ENCODE measurements at regions not wholly inside any gene's neighbourhood (a gene's known extent, or its start where the extent isn't known, plus 50 kb on each side); places are given as distances from the start of the nearest gene placed in this dataset.

DNA sequence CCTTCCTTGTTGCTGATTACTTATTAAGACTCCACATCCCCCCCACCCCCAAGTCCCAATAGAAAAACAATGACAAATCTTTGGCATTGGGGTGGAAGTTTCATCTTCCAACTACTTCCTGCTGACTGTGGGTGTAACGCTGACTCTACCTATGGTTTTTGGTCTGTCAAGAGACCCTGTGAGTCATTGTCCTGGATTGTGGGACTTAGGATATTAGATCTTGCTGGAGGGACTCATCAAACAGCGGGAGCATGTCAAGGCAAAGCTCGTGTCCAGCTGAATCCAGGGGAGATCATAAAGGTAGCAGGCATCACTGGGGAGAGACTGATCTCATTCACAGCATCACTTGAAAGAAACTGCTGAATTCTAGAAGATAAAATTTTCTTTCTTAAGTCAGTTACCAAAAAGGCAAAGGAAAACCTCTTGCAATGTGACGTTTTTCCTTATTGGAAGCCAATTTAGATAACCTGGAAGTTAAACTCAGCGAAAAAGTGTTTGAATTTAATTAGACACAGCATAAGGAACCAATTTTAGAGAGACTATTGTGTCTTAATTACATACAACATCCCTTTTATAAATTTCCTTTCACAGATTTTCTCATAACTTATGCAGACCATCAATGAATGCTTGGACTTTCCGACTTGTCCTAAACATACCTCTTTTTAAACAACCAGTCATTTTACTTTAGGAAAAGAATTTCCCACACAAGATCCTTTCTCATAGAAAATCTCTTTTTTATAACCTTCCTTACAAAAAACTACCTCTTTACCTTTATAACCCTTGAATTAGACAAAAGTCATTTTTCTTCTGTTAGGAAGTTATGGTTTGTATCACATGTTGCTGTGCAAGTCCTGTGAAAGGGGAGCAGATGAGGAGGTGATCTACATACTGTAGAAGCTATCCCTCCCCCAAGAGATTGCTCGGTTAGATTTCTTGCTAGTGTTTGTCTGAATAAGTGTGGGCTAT lies 94.6 kb upstream of the SCAF11 start:
- Histone ChIP-seq H3K27ac (ENCODE audit: low read depth, low read length) (no peak overlapping the region), H3K9me2 (replicated peaks; ENCODE audit: insufficient read depth, low read length) (no peaks in the 10 kb centered on the region), H3K9ac (ENCODE audit: low read length) (no peak overlapping the region), H3K9me3 (ENCODE audit: insufficient read depth, low read length) (peaks cover 27% of the 10 kb centered on the region; the same call in 1 of the 2 replicates), H3K4me2 (ENCODE audit: low read depth, low read length, poor library complexity, severe bottlenecking) (no peak overlapping the region), H3F3A (ENCODE audit: insufficient read depth) (no peaks in the 10 kb centered on the region), H3K36me3 (ENCODE audit: low read length) (no peaks in the 10 kb centered on the region), H2AFZ (ENCODE audit: low read depth, low read length, severe bottlenecking) (no peak overlapping the region), H3K79me2 (ENCODE audit: insufficient read depth, low read length) (no peaks in the 10 kb centered on the region), H4K20me1 (ENCODE audit: low read depth, low read length) (no peaks in the 10 kb centered on the region), H3K27me3 (ENCODE audit: low read length) (no peaks in the 10 kb centered on the region), H3K4me3 (ENCODE audit: insufficient read depth, low read length, poor library complexity, severe bottlenecking) (no peak overlapping the region)
- TF ChIP-seq, protein P1, sequence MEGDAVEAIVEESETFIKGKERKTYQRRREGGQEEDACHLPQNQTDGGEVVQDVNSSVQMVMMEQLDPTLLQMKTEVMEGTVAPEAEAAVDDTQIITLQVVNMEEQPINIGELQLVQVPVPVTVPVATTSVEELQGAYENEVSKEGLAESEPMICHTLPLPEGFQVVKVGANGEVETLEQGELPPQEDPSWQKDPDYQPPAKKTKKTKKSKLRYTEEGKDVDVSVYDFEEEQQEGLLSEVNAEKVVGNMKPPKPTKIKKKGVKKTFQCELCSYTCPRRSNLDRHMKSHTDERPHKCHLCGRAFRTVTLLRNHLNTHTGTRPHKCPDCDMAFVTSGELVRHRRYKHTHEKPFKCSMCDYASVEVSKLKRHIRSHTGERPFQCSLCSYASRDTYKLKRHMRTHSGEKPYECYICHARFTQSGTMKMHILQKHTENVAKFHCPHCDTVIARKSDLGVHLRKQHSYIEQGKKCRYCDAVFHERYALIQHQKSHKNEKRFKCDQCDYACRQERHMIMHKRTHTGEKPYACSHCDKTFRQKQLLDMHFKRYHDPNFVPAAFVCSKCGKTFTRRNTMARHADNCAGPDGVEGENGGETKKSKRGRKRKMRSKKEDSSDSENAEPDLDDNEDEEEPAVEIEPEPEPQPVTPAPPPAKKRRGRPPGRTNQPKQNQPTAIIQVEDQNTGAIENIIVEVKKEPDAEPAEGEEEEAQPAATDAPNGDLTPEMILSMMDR (IDR thresholded peaks at IDR 0.05; ENCODE audit: insufficient read depth, low read length, poor library complexity, severe bottlenecking): no peak
- TF ChIP-seq EZH2phosphoT487 (conservative IDR thresholded peaks at IDR 0.05; ENCODE audit: low read length): no peak

DNA sequence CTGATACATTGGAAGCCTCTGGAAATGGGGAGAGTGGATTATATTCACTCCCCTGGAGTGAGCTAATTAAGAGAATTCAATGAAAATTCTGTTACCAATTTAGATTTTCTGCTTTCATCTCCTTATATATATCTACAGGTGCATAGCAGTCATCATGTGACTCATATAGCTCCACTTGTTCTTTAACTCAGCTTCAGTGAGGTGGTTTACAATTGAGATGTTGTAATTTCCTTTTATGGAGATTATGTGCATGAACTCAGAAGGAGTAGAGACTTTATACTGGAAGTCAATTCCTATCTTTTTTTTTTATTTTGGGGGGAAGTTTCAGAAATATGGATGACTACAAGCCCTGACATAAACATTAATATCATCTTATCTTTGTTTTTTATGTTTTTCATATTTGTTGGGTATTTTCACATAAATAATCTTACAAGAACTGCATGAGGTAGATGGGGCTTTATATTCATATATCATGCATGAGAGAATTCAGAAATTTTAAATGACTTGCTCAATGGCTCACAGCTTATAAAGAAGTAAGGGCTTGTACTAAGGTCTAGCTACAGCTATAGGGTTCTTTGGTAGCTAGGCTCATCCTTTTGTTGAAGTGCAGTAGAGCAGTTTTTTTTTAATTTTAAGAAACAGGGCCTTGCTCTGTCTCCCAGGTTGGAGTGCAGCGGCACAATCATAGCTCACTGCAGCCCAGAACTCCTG lies 92.3 kb upstream of the SCAF11 start:
- H3K4me3 ChIP-seq (ENCODE audit: insufficient read depth, low read length, poor library complexity, severe bottlenecking): no peak overlapping the region

DNA sequence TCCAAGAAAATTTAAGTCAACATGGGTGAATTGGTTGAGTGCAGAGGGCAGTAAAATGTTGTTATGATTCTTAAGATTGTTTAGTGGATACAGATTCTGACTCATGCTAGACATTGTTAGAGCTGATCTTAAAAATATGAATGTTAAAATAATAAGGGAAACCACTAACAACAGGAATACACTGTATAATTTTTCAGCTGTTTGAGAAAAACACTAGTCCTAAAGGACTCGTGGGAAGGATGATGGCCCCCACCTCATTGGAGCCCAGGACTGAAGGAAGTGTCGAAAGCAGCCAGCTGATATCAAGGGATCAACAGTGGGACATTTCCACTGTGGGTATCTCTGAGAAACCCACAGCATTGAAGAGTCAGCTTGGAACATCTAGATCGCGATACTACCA lies 82.9 kb upstream of the SCAF11 start:
- no peak overlapping the region for H3K9ac ChIP-seq (ENCODE audit: low read length)
- H3K79me2 ChIP-seq (ENCODE audit: insufficient read depth, low read length): no peaks in the 10 kb centered on the region
- TF ChIP-seq EZH2phosphoT487 (conservative IDR thresholded peaks at IDR 0.05; ENCODE audit: low read length): no peak
- TF ChIP-seq, protein P1 (IDR thresholded peaks at IDR 0.05; ENCODE audit: insufficient read depth, low read length, poor library complexity, severe bottlenecking): no peak
- H3K9me3 ChIP-seq (ENCODE audit: insufficient read depth, low read length): no peaks in the 10 kb centered on the region
- no peaks in the 10 kb centered on the region for H3K27me3 ChIP-seq (ENCODE audit: low read length)
- H3K4me2 ChIP-seq (ENCODE audit: low read depth, low read length, poor library complexity, severe bottlenecking): no peak overlapping the region
- H2AFZ ChIP-seq (ENCODE audit: low read depth, low read length, severe bottlenecking): no peak overlapping the region
- no peak overlapping the region for H3K27ac ChIP-seq (ENCODE audit: low read depth, low read length)
- H3K9me2 ChIP-seq (replicated peaks; ENCODE audit: insufficient read depth, low read length): no peaks in the 10 kb centered on the region
- H3K4me3 ChIP-seq (ENCODE audit: insufficient read depth, low read length, poor library complexity, severe bottlenecking): no peak overlapping the region
- no peaks in the 10 kb centered on the region for H4K20me1 ChIP-seq (ENCODE audit: low read depth, low read length)
- no peaks in the 10 kb centered on the region for H3K36me3 ChIP-seq (ENCODE audit: low read length)
- H3F3A ChIP-seq (ENCODE audit: insufficient read depth): no peaks in the 10 kb centered on the region

More for the DNA sequence above, 92.3 kb upstream of the SCAF11 start:
- Histone ChIP-seq H3K4me2 (ENCODE audit: low read depth, low read length, poor library complexity, severe bottlenecking) (no peak overlapping the region), H3K9ac (ENCODE audit: low read length) (no peak overlapping the region), H3K27ac (ENCODE audit: low read depth, low read length) (no peak overlapping the region), H3K79me2 (ENCODE audit: insufficient read depth, low read length) (no peaks in the 10 kb centered on the region), H3K9me3 (ENCODE audit: insufficient read depth, low read length) (peaks cover 27% of the 10 kb centered on the region; the same call in 1 of the 2 replicates), H3K27me3 (ENCODE audit: low read length) (no peaks in the 10 kb centered on the region), H3K9me2 (replicated peaks; ENCODE audit: insufficient read depth, low read length) (no peaks in the 10 kb centered on the region), H4K20me1 (ENCODE audit: low read depth, low read length) (no peaks in the 10 kb centered on the region), H3F3A (ENCODE audit: insufficient read depth) (no peaks in the 10 kb centered on the region), H3K36me3 (ENCODE audit: low read length) (no peaks in the 10 kb centered on the region), H2AFZ (ENCODE audit: low read depth, low read length, severe bottlenecking) (no peak overlapping the region)
- TF ChIP-seq, protein P1 (IDR thresholded peaks at IDR 0.05; ENCODE audit: insufficient read depth, low read length, poor library complexity, severe bottlenecking): no peak
- no peak for TF ChIP-seq EZH2phosphoT487 (conservative IDR thresholded peaks at IDR 0.05; ENCODE audit: low read length)
